NB4 (cell line): ENCODE measurements at regions not wholly inside any gene's neighbourhood (a gene's known extent, or its start where the extent isn't known, plus 50 kb on each side); places are given as distances from the start of the nearest gene placed in this dataset.

Experiments used
- MYC ChIP-seq: IDR thresholded peaks from 2 replicates; pipeline ENCODE4 v1.6.1; 2011; ENCODE audit warnings: low read depth, low read length
- POLR2A ChIP-seq: IDR thresholded peaks from 2 replicates; pipeline ENCODE4 v1.6.1; 2011; ENCODE audit warnings: mild to moderate bottlenecking; ENCODE audit not compliant: insufficient read length; ENCODE audit errors: extremely low read depth
- TF ChIP-seq, protein P1 (sequence below): IDR thresholded peaks from 2 replicates; pipeline ENCODE4 v1.6.1; 2011; ENCODE audit warnings: low read depth, low read length
- TF ChIP-seq, protein P2 (sequence below): IDR thresholded peaks from one replicate; pipeline ENCODE4 v1.5.1; 2012; ENCODE audit warnings: low read depth, low read length

- TF ChIP-seq, protein P1, sequence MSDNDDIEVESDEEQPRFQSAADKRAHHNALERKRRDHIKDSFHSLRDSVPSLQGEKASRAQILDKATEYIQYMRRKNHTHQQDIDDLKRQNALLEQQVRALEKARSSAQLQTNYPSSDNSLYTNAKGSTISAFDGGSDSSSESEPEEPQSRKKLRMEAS: no peak
- TF ChIP-seq POLR2A (no peak), MYC (no peak)
- TF ChIP-seq, protein P2, sequence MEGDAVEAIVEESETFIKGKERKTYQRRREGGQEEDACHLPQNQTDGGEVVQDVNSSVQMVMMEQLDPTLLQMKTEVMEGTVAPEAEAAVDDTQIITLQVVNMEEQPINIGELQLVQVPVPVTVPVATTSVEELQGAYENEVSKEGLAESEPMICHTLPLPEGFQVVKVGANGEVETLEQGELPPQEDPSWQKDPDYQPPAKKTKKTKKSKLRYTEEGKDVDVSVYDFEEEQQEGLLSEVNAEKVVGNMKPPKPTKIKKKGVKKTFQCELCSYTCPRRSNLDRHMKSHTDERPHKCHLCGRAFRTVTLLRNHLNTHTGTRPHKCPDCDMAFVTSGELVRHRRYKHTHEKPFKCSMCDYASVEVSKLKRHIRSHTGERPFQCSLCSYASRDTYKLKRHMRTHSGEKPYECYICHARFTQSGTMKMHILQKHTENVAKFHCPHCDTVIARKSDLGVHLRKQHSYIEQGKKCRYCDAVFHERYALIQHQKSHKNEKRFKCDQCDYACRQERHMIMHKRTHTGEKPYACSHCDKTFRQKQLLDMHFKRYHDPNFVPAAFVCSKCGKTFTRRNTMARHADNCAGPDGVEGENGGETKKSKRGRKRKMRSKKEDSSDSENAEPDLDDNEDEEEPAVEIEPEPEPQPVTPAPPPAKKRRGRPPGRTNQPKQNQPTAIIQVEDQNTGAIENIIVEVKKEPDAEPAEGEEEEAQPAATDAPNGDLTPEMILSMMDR: no peak
Observed at GRCh38 chr2:390959-391358, 103.1 kb upstream of the ALKAL2 start.
